Loucy (cell line): ENCODE measurements at regions not wholly inside any gene's neighbourhood (a gene's known extent, or its start where the extent isn't known, plus 50 kb on each side); places are given as distances from the start of the nearest gene placed in this dataset.

Source experiments
- H2AFZ ChIP-seq: fragments of 200-600 bp; sonication (generic); 2 replicates; pipeline ENCODE4 v1.6.0; 2016; ENCODE audit warnings: antibody characterized with exemption, mild to moderate bottlenecking, low read length, moderate library complexity
- H3F3A ChIP-seq: fragments of 200-600 bp; 2 replicates; pipeline ENCODE4 v1.6.0; 2016; ENCODE audit warnings: antibody characterized with exemption, low read depth, mild to moderate bottlenecking
- H3K27me3 ChIP-seq: fragments of 200-600 bp; sonication (generic); 2 replicates; pipeline ENCODE4 v1.6.1; 2014; ENCODE audit warnings: low read length, mild to moderate bottlenecking; ENCODE audit not compliant: insufficient read depth, poor library complexity, severe bottlenecking
- H3K36me3 ChIP-seq: fragments of 200-600 bp; sonication (generic); 2 replicates; pipeline ENCODE4 v1.6.1; 2016; ENCODE audit warnings: low read length; ENCODE audit not compliant: insufficient read depth
- H3K4me1 ChIP-seq: fragments of 200-600 bp; sonication (generic); 2 replicates; pipeline ENCODE4 v1.5.1; 2014; ENCODE audit warnings: low read length, mild to moderate bottlenecking; ENCODE audit not compliant: insufficient read depth, poor library complexity, severe bottlenecking
- H3K4me2 ChIP-seq: fragments of 200-600 bp; sonication (generic); 2 replicates; pipeline ENCODE4 v1.6.0; 2014; ENCODE audit warnings: antibody characterized with exemption, low read length, low read depth, mild to moderate bottlenecking; ENCODE audit not compliant: poor library complexity, severe bottlenecking
- H3K4me3 ChIP-seq: fragments of 200-600 bp; sonication (generic); 2 replicates; pipeline ENCODE4 v1.5.1; 2014; ENCODE audit warnings: low read length, mild to moderate bottlenecking, mixed read lengths; ENCODE audit not compliant: poor library complexity, severe bottlenecking
- H3K79me2 ChIP-seq: fragments of 200-600 bp; sonication (generic); 2 replicates; pipeline ENCODE4 v1.6.1; 2014; ENCODE audit warnings: low read length; ENCODE audit not compliant: insufficient read depth
- H3K9ac ChIP-seq: fragments of 200-600 bp; sonication (generic); 2 replicates; pipeline ENCODE4 v1.6.0; 2014; ENCODE audit warnings: mild to moderate bottlenecking, low read depth, low read length, moderate library complexity; ENCODE audit not compliant: poor library complexity, severe bottlenecking
- H3K9me2 ChIP-seq: fragments of 200-600 bp; sonication (generic); replicated peaks from 2 replicates; pipeline ENCODE4 v1.6.1; 2016; ENCODE audit warnings: low read depth, low read length, mixed read lengths
- H3K9me3 ChIP-seq: fragments of 200-600 bp; sonication (generic); 2 replicates; pipeline ENCODE4 v1.6.1; 2014; ENCODE audit warnings: mild to moderate bottlenecking, antibody characterized with exemption, low read length, low read depth; ENCODE audit not compliant: insufficient read depth
- H4K20me1 ChIP-seq: fragments of 200-600 bp; sonication (generic); 2 replicates; pipeline ENCODE4 v1.6.0; 2014; ENCODE audit warnings: antibody characterized with exemption, low read length, mild to moderate bottlenecking; ENCODE audit not compliant: insufficient read depth, poor library complexity, severe bottlenecking
- EZH2phosphoT487 ChIP-seq: fragments of 200-600 bp; IDR thresholded peaks from 2 replicates; pipeline ENCODE4 v1.6.1; 2018; ENCODE audit warnings: antibody characterized with exemption, mild to moderate bottlenecking, moderate library complexity, borderline replicate concordance
- TF ChIP-seq, protein P1 (sequence below): fragments of 200-600 bp; sonication (generic); conservative IDR thresholded peaks from 2 replicates; pipeline ENCODE4 v1.5.1; 2014; ENCODE audit warnings: mild to moderate bottlenecking, antibody characterized with exemption, low read length

DNA sequence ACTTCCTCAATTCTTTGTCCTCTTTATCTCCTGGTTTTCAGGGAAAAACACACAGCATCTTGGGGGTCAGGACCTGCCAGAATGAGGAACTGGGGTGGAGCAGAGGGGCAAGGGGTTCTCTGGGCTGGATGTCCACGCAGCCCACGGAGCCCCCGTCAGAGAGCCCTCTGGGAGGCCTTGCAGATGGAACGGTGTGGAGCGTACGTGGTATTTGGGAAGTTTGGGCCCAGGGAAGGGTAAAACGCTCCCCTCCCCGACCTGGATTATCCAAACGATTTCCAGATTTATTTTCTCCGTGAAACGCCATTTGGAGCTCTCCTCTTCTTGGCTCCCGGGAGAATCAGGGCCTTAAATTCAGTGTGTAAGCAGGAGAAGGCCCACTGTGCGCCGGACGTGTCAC is 51.7 kb upstream of the ZNF536 start:
- H3K4me3 ChIP-seq = no peak overlapping the region
- H3K36me3 ChIP-seq = no peaks in the 10 kb centered on the region
- no peak overlapping the region for H3K9ac ChIP-seq
- TF ChIP-seq, protein P1, sequence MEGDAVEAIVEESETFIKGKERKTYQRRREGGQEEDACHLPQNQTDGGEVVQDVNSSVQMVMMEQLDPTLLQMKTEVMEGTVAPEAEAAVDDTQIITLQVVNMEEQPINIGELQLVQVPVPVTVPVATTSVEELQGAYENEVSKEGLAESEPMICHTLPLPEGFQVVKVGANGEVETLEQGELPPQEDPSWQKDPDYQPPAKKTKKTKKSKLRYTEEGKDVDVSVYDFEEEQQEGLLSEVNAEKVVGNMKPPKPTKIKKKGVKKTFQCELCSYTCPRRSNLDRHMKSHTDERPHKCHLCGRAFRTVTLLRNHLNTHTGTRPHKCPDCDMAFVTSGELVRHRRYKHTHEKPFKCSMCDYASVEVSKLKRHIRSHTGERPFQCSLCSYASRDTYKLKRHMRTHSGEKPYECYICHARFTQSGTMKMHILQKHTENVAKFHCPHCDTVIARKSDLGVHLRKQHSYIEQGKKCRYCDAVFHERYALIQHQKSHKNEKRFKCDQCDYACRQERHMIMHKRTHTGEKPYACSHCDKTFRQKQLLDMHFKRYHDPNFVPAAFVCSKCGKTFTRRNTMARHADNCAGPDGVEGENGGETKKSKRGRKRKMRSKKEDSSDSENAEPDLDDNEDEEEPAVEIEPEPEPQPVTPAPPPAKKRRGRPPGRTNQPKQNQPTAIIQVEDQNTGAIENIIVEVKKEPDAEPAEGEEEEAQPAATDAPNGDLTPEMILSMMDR = no peak
- TF ChIP-seq EZH2phosphoT487 = no peak
- no peaks in the 10 kb centered on the region for H3K4me1 ChIP-seq
- H3K79me2 ChIP-seq = no peaks in the 10 kb centered on the region
- no peaks in the 10 kb centered on the region for H3K9me3 ChIP-seq
- no peaks in the 10 kb centered on the region for H3K27me3 ChIP-seq
- no peak overlapping the region for H3K4me2 ChIP-seq
- H4K20me1 ChIP-seq = no peaks in the 10 kb centered on the region
- no peaks in the 10 kb centered on the region for H3F3A ChIP-seq
- H3K9me2 ChIP-seq = no peaks in the 10 kb centered on the region
- no peak overlapping the region for H2AFZ ChIP-seq

- Histone ChIP-seq H3K4me3 (no peak overlapping the region), H3K4me2 (no peak overlapping the region), H2AFZ (no peak overlapping the region)
These were observed 51.3 kb upstream of the ZNF536 start for GRCh38 chr19:30320916-30321315.

More at GRCh38 chr19:30320916-30321315, 51.3 kb upstream of the ZNF536 start:
- no peaks in the 10 kb centered on the region for H3K9me3 ChIP-seq
- H3K9ac ChIP-seq = no peak overlapping the region
- no peaks in the 10 kb centered on the region for H3K4me1 ChIP-seq
- no peaks in the 10 kb centered on the region for H3K27me3 ChIP-seq
- no peak for TF ChIP-seq EZH2phosphoT487
- TF ChIP-seq, protein P1 = no peak
- H3F3A ChIP-seq = no peaks in the 10 kb centered on the region
- no peaks in the 10 kb centered on the region for H3K36me3 ChIP-seq
- H3K79me2 ChIP-seq = no peaks in the 10 kb centered on the region
- no peaks in the 10 kb centered on the region for H3K9me2 ChIP-seq
- no peaks in the 10 kb centered on the region for H4K20me1 ChIP-seq
